GM12892 (cell line): ENCODE measurements at regions not wholly inside any gene's neighbourhood (a gene's known extent, or its start where the extent isn't known, plus 50 kb on each side); places are given as distances from the start of the nearest gene placed in this dataset.

Source experiments
- POLR2A ChIP-seq: IDR thresholded peaks from 2 replicates; pipeline ENCODE4 v1.6.1; 2011; ENCODE audit warnings: low read depth, low read length, control low read depth
- POLR2AphosphoS5 ChIP-seq: IDR thresholded peaks from 2 replicates; pipeline ENCODE4 v1.6.1; 2011; ENCODE audit warnings: low read depth, low read length, control low read depth

DNA sequence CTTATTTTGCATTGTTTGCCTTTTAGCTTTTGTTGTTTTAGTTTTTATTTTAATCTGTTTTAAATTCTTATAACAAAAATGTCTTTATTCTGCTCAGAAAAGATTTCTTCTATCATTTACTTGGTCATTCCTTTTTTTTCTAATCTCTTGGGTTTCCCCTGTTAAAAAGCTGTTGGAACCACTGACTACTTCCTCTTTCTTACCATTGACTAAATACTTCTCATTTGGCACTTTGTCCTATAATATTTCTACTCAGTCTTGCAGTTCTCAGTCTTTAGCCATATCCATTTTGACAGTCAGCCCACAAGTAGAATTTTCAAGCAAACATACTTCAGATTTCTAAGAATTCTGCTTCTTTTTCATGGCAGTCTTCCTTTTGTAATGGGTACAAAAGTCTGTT is 567.2 kb downstream of the SATB2 start:
- TF ChIP-seq POLR2AphosphoS5 (no peak), POLR2A (no peak)
